HUES48 (cell line): ENCODE measurements at regions not wholly inside any gene's neighbourhood (a gene's known extent, or its start where the extent isn't known, plus 50 kb on each side); places are given as distances from the start of the nearest gene placed in this dataset.

Experiments
- H3K27ac ChIP-seq: one replicate; pipeline ENCODE4 v1.7.0; 2013; ENCODE audit warnings: low read depth, low read length, inconsistent platforms
- H3K27me3 ChIP-seq: 2 replicates; pipeline ENCODE4 v1.6.1; 2013; ENCODE audit warnings: mild to moderate bottlenecking, low read length; ENCODE audit not compliant: control insufficient read depth, insufficient read depth
- H3K36me3 ChIP-seq: 2 replicates; pipeline ENCODE4 v1.6.1; 2013; ENCODE audit warnings: low read length; ENCODE audit not compliant: control insufficient read depth, insufficient read depth
- H3K4me1 ChIP-seq: 2 replicates; pipeline ENCODE4 v1.6.1; 2013; ENCODE audit warnings: mild to moderate bottlenecking, low read length; ENCODE audit not compliant: control insufficient read depth, insufficient read depth
- H3K4me3 ChIP-seq: 2 replicates; pipeline ENCODE4 v1.5.1; 2013; ENCODE audit warnings: mild to moderate bottlenecking, low read depth, low read length
- H3K9ac ChIP-seq: 2 replicates; pipeline ENCODE4 v1.6.1; 2013; ENCODE audit warnings: mild to moderate bottlenecking, low read depth, low read length, moderate library complexity
- H3K9me3 ChIP-seq: 2 replicates; pipeline ENCODE4 v1.6.1; 2013; ENCODE audit warnings: low read length; ENCODE audit not compliant: control insufficient read depth, insufficient read depth

GRCh38 chr2:6222296-6222695 is 530.1 kb downstream of the SOX11 start:
- Histone ChIP-seq H3K27me3 (no peaks in the 10 kb centered on the region), H3K27ac (no peak overlapping the region), H3K4me3 (no peak overlapping the region), H3K4me1 (no peaks in the 10 kb centered on the region), H3K36me3 (no peaks in the 10 kb centered on the region), H3K9ac (no peak overlapping the region), H3K9me3 (no peaks in the 10 kb centered on the region)

- no peaks in the 10 kb centered on the region for H3K27me3 ChIP-seq
- H3K4me3 ChIP-seq, result no peak overlapping the region
- no peaks in the 10 kb centered on the region for H3K4me1 ChIP-seq
- no peaks in the 10 kb centered on the region for H3K36me3 ChIP-seq
- H3K9ac ChIP-seq, result no peak overlapping the region
- no peak overlapping the region for H3K27ac ChIP-seq
- no peaks in the 10 kb centered on the region for H3K9me3 ChIP-seq
Observed at GRCh38 chr2:6224267-6224666, 532.1 kb downstream of the SOX11 start.

- Histone ChIP-seq H3K4me1 (no peaks in the 10 kb centered on the region), H3K9ac (no peak overlapping the region), H3K4me3 (no peak overlapping the region), H3K36me3 (no peaks in the 10 kb centered on the region), H3K27ac (no peak overlapping the region), H3K9me3 (no peaks in the 10 kb centered on the region), H3K27me3 (no peaks in the 10 kb centered on the region)
Observed at GRCh38 chr2:6228251-6228650, 536.1 kb downstream of the SOX11 start.

DNA sequence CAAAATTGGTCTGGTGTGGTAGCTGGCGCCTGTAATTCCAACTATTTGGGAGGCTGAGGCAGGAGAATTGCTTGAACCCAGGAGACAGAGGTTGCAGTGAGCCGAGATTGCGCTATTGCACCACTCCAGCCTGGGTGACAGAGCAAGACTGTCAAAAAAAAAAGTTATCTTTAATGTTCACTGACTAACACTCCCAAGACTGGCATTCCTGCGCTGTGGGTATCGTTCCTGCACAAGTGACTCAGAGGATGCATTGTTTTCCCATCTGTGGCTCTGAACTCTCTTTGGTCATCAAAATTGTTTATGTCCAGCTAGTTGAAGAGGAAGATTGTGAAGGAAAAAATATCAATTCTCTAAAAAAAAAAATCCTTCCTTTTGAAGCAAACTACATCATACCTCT is 539.0 kb downstream of the SOX11 start:
- H3K27ac ChIP-seq, result no peak overlapping the region
- H3K9ac ChIP-seq, result no peak overlapping the region
- no peak overlapping the region for H3K4me3 ChIP-seq
- H3K27me3 ChIP-seq, result no peaks in the 10 kb centered on the region
- H3K36me3 ChIP-seq, result no peaks in the 10 kb centered on the region
- H3K4me1 ChIP-seq, result 0 out of 2 replicates have a peak, but pooled peaks cover 3% of the 10 kb centered on the region
- H3K9me3 ChIP-seq, result no peaks in the 10 kb centered on the region

GRCh38 chr2:6233993-6234392 is 541.8 kb downstream of the SOX11 start:
- no peaks in the 10 kb centered on the region for H3K27me3 ChIP-seq
- no peaks in the 10 kb centered on the region for H3K9me3 ChIP-seq

DNA sequence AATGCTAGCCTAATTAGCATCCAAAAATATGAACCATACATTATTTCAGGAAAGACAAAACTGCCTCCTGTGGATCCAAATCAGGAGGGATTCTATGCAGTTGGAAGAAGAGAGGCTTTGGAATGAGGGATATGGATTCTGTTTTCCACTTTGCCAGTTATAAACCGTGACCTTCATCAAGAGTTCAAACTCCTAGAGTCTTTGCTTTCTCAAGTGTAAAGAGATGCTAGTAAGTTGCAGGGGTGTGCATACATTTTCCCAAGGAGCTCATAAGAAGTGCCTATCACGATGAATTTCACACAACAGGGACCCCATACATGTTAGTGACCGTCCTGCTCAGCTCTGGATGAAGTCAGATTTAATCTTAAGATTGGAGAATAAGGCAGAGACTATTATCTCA is 542.5 kb downstream of the SOX11 start:
- H3K9ac ChIP-seq, result no peak overlapping the region
- no peak overlapping the region for H3K27ac ChIP-seq
- H3K36me3 ChIP-seq, result no peaks in the 10 kb centered on the region

More at GRCh38 chr2:6233993-6234392, 541.8 kb downstream of the SOX11 start:
- Histone ChIP-seq H3K27ac (no peak overlapping the region), H3K4me1 (0 out of 2 replicates have a peak, but pooled peaks cover 3% of the 10 kb centered on the region), H3K9ac (no peak overlapping the region), H3K4me3 (no peak overlapping the region), H3K36me3 (no peaks in the 10 kb centered on the region)

DNA sequence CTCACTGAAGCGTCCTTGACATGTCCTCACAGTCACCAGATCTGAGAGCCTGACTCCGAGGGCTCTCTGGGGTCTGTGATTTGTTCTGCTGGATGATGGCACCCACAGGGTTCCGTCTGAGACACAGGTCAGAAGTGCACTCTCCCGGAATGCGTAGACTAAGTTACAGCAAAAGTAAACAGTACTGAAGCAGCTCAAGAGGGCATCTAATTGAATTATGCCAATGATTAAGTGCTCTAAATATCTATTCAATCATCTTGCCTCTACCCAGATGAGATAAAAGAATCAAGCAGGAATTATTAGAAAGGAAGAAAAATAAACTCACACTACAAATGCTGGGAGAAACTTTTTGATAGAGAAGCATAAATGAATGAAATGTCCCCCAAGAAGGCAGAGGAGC is 544.1 kb downstream of the SOX11 start:
- H3K4me1 ChIP-seq, result 0 out of 2 replicates have a peak, but pooled peaks cover 3% of the 10 kb centered on the region
- H3K4me3 ChIP-seq, result no peak overlapping the region
- H3K27me3 ChIP-seq, result no peaks in the 10 kb centered on the region
- H3K9me3 ChIP-seq, result no peaks in the 10 kb centered on the region
- no peak overlapping the region for H3K9ac ChIP-seq
- no peak overlapping the region for H3K27ac ChIP-seq
- H3K36me3 ChIP-seq, result no peaks in the 10 kb centered on the region

More for the DNA sequence above, 542.5 kb downstream of the SOX11 start:
- no peaks in the 10 kb centered on the region for H3K27me3 ChIP-seq
- H3K9me3 ChIP-seq, result no peaks in the 10 kb centered on the region
- no peak overlapping the region for H3K4me3 ChIP-seq
- H3K4me1 ChIP-seq, result 0 out of 2 replicates have a peak, but pooled peaks cover 3% of the 10 kb centered on the region

- no peaks in the 10 kb centered on the region for H3K36me3 ChIP-seq
- H3K9me3 ChIP-seq, result no peaks in the 10 kb centered on the region
- no peaks in the 10 kb centered on the region for H3K27me3 ChIP-seq
- H3K4me3 ChIP-seq, result no peak overlapping the region
- no peak overlapping the region for H3K27ac ChIP-seq
- 0 out of 2 replicates have a peak, but pooled peaks cover 3% of the 10 kb centered on the region for H3K4me1 ChIP-seq
- H3K9ac ChIP-seq, result no peak overlapping the region
Observed at GRCh38 chr2:6237039-6237660, 545.0 kb downstream of the SOX11 start.

- no peak overlapping the region for H3K27ac ChIP-seq
- no peaks in the 10 kb centered on the region for H3K4me1 ChIP-seq
- H3K9ac ChIP-seq, result no peak overlapping the region
- no peaks in the 10 kb centered on the region for H3K36me3 ChIP-seq
- H3K9me3 ChIP-seq, result 0 out of 2 replicates have a peak, but pooled peaks cover 2% of the 10 kb centered on the region
- no peak overlapping the region for H3K4me3 ChIP-seq
- no peaks in the 10 kb centered on the region for H3K27me3 ChIP-seq
Observed at GRCh38 chr2:6249557-6249956, 557.4 kb downstream of the SOX11 start.

- no peaks in the 10 kb centered on the region for H3K4me1 ChIP-seq
- H3K27ac ChIP-seq, result no peak overlapping the region
- H3K9me3 ChIP-seq, result no peaks in the 10 kb centered on the region
Observed at GRCh38 chr2:6254441-6254840, 562.3 kb downstream of the SOX11 start.

GRCh38 chr2:6264198-6264597 is 572.0 kb downstream of the SOX11 start:
- Histone ChIP-seq H3K27ac (no peak overlapping the region), H3K4me3 (no peak overlapping the region), H3K36me3 (no peaks in the 10 kb centered on the region), H3K9ac (no peak overlapping the region), H3K9me3 (peaks cover 5% of the 10 kb centered on the region; the same call in 1 of the 2 replicates), H3K4me1 (no peaks in the 10 kb centered on the region), H3K27me3 (no peaks in the 10 kb centered on the region)

More at GRCh38 chr2:6254441-6254840, 562.3 kb downstream of the SOX11 start:
- Histone ChIP-seq H3K9ac (no peak overlapping the region), H3K27me3 (no peaks in the 10 kb centered on the region), H3K36me3 (no peaks in the 10 kb centered on the region), H3K4me3 (no peak overlapping the region)
